Ovary (tissue), 7 donors: ENCODE measurements at regions not wholly inside any gene's neighbourhood (a gene's known extent, or its start where the extent isn't known, plus 50 kb on each side); places are given as distances from the start of the nearest gene placed in this dataset.
"Not testable (repeated sequence)": the region's sequence is repeated elsewhere in the genome, so short reads cannot be mapped to it uniquely, and the experiment has no call there.

Experiments used
- DNase-seq, 5 donors: peaks; one replicate each; pipeline ENCODE4 v3.0.0-alpha.2; 2019 to 2020
- H3K27ac ChIP-seq, 2 donors: fragments of 200-600 bp; one replicate each; pipeline versions ENCODE4 v1.5.1 to v1.8.0; 2019 to 2022
- H3K27me3 ChIP-seq: fragments of 200-600 bp; one replicate; pipeline ENCODE4 v1.8.0; 2022
- H3K36me3 ChIP-seq: fragments of 200-600 bp; sonication (generic); one replicate; pipeline ENCODE4 v1.5.1; 2019
- H3K4me1 ChIP-seq: one replicate; pipeline ENCODE4 v1.8.1; 2013; ENCODE audit warnings: mild to moderate bottlenecking, moderate library complexity; ENCODE audit not compliant: insufficient read depth
- H3K4me3 ChIP-seq: fragments of 200-600 bp; sonication (generic); one replicate; pipeline ENCODE4 v1.5.1; 2017
- H3K9me3 ChIP-seq, 2 donors: fragments of 200-600 bp in 1 of 2; sonication (generic) in 1 of 2; one replicate each; pipeline versions ENCODE4 v1.5.1 to v1.8.1; 2013 to 2019; ENCODE audit warnings: mild to moderate bottlenecking in 1 of 2, moderate library complexity in 1 of 2
- CTCF ChIP-seq, 3 donors: fragments of 450-650 bp in 2 of 3; fragments of 200-600 bp in 1 of 3; IDR thresholded peaks; one replicate each; pipeline versions ENCODE4 v1.5.1 to v1.8.0; 2016 to 2022; ENCODE audit warnings: antibody characterized with exemption in 3 of 3, mild to moderate bottlenecking in 1 of 3
- EP300 ChIP-seq: sonication (generic); formaldehyde crosslinking; IDR thresholded peaks from one replicate; pipeline ENCODE4 v1.6.1; 2017; ENCODE audit warnings: antibody characterized with exemption
- POLR2A ChIP-seq: fragments of 450-650 bp; IDR thresholded peaks from one replicate; pipeline ENCODE4 v1.6.1; 2017; ENCODE audit warnings: antibody characterized with exemption, mild to moderate bottlenecking, moderate library complexity
- WGBS, 3 donors: extraction: QIAGEN DNeasy Blood & Tissue Kit in 1 of 3; methylation state at CpG; one replicate each; pipeline versions ENCODE4 v1.1.5 to v1.1.7; 2013 to 2017; 5-methylcytosine and 5-hydroxymethylcytosine counted together
- intact Hi-C, 4 donors: fragments of 100-400 bp; cut with DNase I; formaldehyde crosslinking; loops; one replicate each; pipeline versions ENCODE4 v1.11.0 to v1.15.1; 2022 to 2023
- donor health status: DM: no; HTN: no; CAD: no; lungs with moderate emphysema.
- donor health status: DM: no; HTN: no; CAD: no.
- donor health status: Bipolar disorder and iron deficiency.
- donor health status: DM: no; HTN: no; CAD: no.
- donor health status: DM: yes; HTN: yes; CAD: no.

DNA sequence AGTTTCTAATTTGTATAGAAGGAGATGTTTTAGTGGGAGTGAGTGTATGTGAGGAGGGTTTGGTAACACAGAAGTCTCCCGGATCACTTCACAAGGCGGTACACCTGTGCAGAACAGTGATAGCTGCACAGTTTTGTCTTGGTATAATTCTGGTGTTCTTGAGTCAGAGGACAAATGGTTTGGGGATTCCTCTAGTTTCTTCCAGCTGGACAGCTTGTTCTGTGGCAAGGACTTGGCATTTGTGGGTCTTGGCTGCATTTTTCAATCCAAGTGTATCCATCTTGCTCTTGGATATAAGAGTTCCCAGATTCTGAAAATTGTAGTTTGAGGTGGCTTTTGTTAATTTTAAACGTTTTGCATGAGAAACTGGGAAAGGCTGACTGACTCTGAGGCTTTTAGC, 135.7 kb downstream of the AHR start:
- WGBS, 3 donors = 73 to 80% (median 75%) methylated on average over 3 of the region's 3 CpGs
- no peaks in the 10 kb centered on the region for H3K9me3 ChIP-seq
- intact Hi-C loops = no loop called here
- H3K27me3 ChIP-seq = no peaks in the 10 kb centered on the region
- no peaks in the 10 kb centered on the region for H3K4me1 ChIP-seq
- no peaks in the 10 kb centered on the region for H3K36me3 ChIP-seq
- no peak overlapping the region for H3K4me3 ChIP-seq
- DNase-seq = no peak
- no peak overlapping the region for H3K27ac ChIP-seq
- TF ChIP-seq EP300 (no peak), CTCF (IDR thresholded peaks at IDR 0.05) (no peak), POLR2A (no peak)

DNA sequence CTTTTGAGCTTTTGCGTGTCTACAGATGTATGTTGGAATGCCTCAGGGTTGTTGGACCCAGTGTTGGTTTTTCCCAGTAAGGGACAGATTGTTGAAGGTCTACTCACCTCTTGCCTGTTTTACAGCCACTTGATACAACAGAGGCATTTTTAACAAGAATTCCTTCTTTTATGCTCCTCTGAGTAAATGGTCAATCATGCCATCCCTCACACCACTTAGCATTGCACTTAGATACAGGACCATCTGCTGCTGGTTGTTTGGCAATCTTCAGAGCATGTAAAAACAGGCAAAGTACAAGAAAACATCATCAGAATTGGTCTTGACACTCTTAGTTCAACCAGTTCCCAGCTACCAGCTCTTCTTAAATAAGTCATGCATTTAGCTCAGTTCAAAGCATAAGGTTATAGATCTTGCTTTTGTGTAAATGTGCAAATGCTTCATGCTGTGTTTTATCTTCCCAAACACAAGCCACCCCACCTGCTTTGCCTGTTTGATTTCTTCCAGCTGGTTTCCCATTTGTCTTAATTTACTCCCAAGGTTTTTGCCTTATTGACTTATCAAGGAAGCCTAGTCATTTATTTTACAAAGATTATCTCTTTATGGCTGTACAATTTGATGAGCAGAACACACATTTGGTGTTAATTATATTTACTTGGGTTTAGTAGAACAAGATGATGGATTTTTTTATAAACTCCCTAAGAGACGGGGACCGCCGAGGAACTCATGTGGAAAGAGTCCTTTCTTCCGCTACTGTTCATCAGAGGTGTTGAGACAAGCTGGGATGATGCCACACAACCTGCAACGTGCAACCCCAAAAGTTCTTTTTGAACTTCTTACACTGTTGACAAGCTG, 136.6 kb downstream of the AHR start:
- WGBS, 3 donors = 81 to 84% (median 82%) methylated on average over 6 of the region's 6 CpGs
- Histone ChIP-seq H3K4me1 (no peaks in the 10 kb centered on the region), H3K27ac (no peak overlapping the region), H3K27me3 (no peaks in the 10 kb centered on the region), H3K4me3 (no peak overlapping the region), H3K36me3 (no peaks in the 10 kb centered on the region), H3K9me3 (no peaks in the 10 kb centered on the region)
- TF ChIP-seq POLR2A (no peak), CTCF (IDR thresholded peaks at IDR 0.05) (no peak), EP300 (no peak)
- intact Hi-C loops = no loop called here
- no peak for DNase-seq

GRCh38 chr7:17436126-17436525, 137.7 kb downstream of the AHR start:
- intact Hi-C loops = no loop called here
- no peaks in the 10 kb centered on the region for H3K4me1 ChIP-seq
- 66 to 68% (median 67%) methylated on average over 2 of the region's 2 CpGs for WGBS, 3 donors
- no peak overlapping the region for H3K27ac ChIP-seq
- no peaks in the 10 kb centered on the region for H3K9me3 ChIP-seq
- no peak for DNase-seq
- no peak overlapping the region for H3K4me3 ChIP-seq
- H3K36me3 ChIP-seq = no peaks in the 10 kb centered on the region
- H3K27me3 ChIP-seq = no peaks in the 10 kb centered on the region
- TF ChIP-seq POLR2A (no peak), CTCF (IDR thresholded peaks at IDR 0.05) (no peak), EP300 (no peak)

DNA sequence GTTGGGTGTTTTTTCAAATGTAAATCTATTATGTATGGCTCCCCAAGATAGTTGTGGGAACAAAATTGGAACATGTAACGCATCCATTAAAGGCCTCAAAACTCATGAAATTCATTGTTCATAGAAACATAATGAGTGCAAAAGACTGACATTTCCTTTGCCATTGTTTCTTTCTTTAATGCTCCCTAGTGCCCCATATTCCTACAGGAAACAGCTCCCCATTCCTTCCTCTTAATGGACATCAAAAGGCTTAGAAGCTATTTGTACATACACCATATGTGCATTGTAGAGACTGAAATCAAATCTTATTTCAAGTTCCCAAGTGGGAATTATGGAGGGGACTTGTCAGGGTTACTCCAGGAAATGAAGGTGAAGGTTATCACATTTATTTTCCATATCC, 139.1 kb downstream of the AHR start:
- Histone ChIP-seq H3K4me3 (no peak overlapping the region), H3K4me1 (no peaks in the 10 kb centered on the region), H3K27me3 (no peaks in the 10 kb centered on the region), H3K27ac (no peak overlapping the region), H3K36me3 (no peaks in the 10 kb centered on the region), H3K9me3 (no peaks in the 10 kb centered on the region)
- no peak for DNase-seq
- intact Hi-C loops = no loop called here
- TF ChIP-seq POLR2A = no peak
- no peak for TF ChIP-seq CTCF (IDR thresholded peaks at IDR 0.05)
- 96 to 98% (median 97%) methylated on average over 1 of the region's 1 CpG for WGBS, 3 donors

- H3K9me3 ChIP-seq, intact Hi-C loops, H3K27me3 ChIP-seq, DNase-seq, H3K36me3 ChIP-seq, H3K4me1 ChIP-seq, H3K4me3 ChIP-seq, H3K27ac ChIP-seq: not testable (repeated sequence)
- WGBS, 3 donors = 73 to 92% (median 80%) methylated on average over 3 of the region's 3 CpGs
Measured at GRCh38 chr7:17440025-17440784, 141.8 kb downstream of the AHR start.
